Stimulated activated naive CD8-positive, alpha-beta T cell treated with anti-CD3 and anti-CD28 coated beads, Interleukin-15, Interleukin-2, amounts not matched to agents 100 ng/mL and 50 ng/mL, for 24 hours (primary cell): ENCODE measurements at regions not wholly inside any gene's neighbourhood (a gene's known extent, or its start where the extent isn't known, plus 50 kb on each side); places are given as distances from the start of the nearest gene placed in this dataset.

ENCODE experiments used
- H3K27ac Mint-ChIP-seq: one replicate; pipeline ENCODE4 v1.8.0; 2021; ENCODE audit warnings: mild to moderate bottlenecking, mixed read lengths
- H3K27me3 Mint-ChIP-seq: one replicate; pipeline ENCODE4 v1.8.0; 2021; ENCODE audit warnings: mixed read lengths
- H3K36me3 Mint-ChIP-seq: one replicate; pipeline ENCODE4 v1.8.0; 2021; ENCODE audit warnings: low read depth, mixed read lengths
- H3K4me1 Mint-ChIP-seq: one replicate; pipeline ENCODE4 v1.8.0; 2021; ENCODE audit warnings: low read depth, mixed read lengths
- H3K4me3 Mint-ChIP-seq: one replicate; pipeline ENCODE4 v1.8.0; 2021; ENCODE audit warnings: mild to moderate bottlenecking, mixed read lengths
- H3K9me3 Mint-ChIP-seq: one replicate; pipeline ENCODE4 v1.8.0; 2021; ENCODE audit warnings: mixed read lengths

DNA sequence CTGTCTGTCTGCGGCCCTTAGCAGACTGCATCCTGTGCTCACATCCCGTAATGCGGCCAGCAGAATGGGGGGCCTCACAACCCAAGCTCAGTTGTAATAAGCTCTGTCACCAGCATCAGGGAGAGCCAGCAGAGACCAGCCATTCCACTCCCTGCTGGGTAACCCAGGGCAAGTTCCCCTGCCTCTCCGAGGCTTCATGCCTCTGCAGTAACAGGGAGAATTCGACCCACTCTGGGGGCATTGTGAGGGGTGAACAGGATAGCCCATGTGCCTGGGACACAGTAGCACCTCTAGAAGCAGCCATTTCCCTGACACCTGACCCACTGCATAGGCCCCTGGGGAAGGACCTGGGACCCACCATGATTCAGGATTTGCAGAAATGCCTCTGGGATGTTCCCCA is 461.2 kb downstream of the MATN1 start:
- H3K4me3 Mint-ChIP-seq: no peak overlapping the region
- H3K27me3 Mint-ChIP-seq: peaks cover 15% of the 10 kb centered on the region
- H3K36me3 Mint-ChIP-seq: no peaks in the 10 kb centered on the region
- H3K27ac Mint-ChIP-seq: no peak overlapping the region
- H3K9me3 Mint-ChIP-seq: peaks cover 4% of the 10 kb centered on the region
- no peaks in the 10 kb centered on the region for H3K4me1 Mint-ChIP-seq

DNA sequence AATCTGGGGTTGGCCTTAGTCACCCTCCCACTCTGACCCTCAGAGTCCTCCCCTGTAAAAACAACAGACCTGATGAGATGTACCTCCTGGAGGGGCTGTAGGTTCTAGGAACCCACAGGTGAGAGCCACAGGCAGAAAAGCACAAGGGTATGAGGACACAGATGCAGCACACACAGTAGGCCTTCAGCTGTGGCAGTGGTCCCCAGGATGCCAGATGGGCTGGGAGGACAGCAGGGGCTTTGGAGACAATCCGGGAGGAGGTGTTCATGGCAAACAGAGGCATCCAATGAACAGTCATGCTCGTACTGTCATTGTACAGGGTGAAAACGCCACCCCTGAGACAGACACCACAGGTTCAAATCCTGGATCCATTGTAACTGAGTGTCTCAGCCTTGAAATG is 463.1 kb downstream of the MATN1 start:
- H3K27me3 Mint-ChIP-seq: peaks cover 15% of the 10 kb centered on the region
- H3K36me3 Mint-ChIP-seq: no peaks in the 10 kb centered on the region
- H3K27ac Mint-ChIP-seq: no peak overlapping the region
- peaks cover 4% of the 10 kb centered on the region for H3K9me3 Mint-ChIP-seq
- H3K4me3 Mint-ChIP-seq: no peak overlapping the region
- no peaks in the 10 kb centered on the region for H3K4me1 Mint-ChIP-seq

DNA sequence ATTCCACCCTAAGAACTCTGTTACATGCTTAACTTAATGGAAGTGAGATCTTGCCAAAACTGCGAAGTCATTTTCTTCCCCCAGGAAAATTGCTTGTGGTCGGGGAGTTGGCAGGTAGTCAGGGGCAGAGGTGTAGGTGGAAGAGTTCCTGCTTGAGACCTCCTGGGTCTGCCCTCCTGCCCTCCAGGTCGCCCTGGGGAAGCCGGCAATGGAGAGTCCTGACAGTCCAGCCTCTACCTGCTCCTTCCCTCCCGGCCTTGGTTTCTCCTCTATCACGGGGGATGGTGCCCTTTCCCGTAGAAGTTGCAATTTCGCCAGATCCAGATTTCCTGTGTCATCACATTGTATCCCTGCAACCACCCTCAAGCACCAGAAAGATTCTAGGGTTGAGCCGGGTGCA is 463.8 kb downstream of the MATN1 start:
- H3K27ac Mint-ChIP-seq: no peak overlapping the region
- H3K27me3 Mint-ChIP-seq: peaks cover 19% of the 10 kb centered on the region
- peaks cover 4% of the 10 kb centered on the region for H3K9me3 Mint-ChIP-seq
- no peak overlapping the region for H3K4me3 Mint-ChIP-seq
- no peaks in the 10 kb centered on the region for H3K36me3 Mint-ChIP-seq
- no peaks in the 10 kb centered on the region for H3K4me1 Mint-ChIP-seq

DNA sequence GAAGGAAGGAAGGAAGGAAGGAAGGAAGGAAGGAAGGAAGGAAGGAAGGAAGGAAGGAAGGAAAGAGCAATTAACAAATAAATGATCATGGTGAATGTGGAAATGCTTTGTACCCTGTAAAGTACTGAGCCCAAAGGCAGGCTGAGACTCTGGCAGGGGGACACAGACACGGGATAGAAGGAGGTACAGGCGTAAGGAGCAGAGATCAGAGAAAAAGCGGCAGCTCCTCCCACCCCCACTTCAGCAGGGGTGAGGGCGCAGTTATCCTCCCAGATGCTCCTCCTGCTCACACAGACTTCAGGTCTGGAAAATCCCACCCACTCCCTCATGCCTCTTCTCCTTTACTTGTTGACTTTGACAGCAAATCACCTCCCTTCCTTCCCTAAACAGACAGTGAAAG is 464.5 kb downstream of the MATN1 start:
- H3K4me1 Mint-ChIP-seq: no peaks in the 10 kb centered on the region
- H3K27me3 Mint-ChIP-seq: peaks cover 22% of the 10 kb centered on the region
- H3K4me3 Mint-ChIP-seq: no peak overlapping the region
- no peak overlapping the region for H3K27ac Mint-ChIP-seq
- H3K9me3 Mint-ChIP-seq: peaks cover 4% of the 10 kb centered on the region
- no peaks in the 10 kb centered on the region for H3K36me3 Mint-ChIP-seq

DNA sequence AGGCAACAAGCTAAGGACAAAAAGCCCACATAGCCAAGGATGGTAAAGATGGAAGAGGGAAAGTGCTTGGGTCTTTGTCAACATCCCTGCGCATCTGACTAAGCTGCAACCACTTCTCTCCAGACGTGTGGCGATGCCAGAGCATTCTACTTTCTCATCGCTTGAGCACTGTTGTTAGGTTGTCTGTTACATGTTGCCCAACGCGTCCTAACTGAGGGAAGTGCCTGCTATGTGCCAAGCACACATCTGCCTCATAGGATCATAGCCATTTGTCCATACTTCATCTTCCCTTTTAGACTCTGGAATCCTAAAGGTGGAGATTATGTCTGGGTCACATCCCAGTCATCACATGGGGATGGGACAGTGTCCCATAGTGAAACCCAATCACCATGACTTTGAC is 464.9 kb downstream of the MATN1 start:
- H3K4me3 Mint-ChIP-seq: no peak overlapping the region
- peaks cover 4% of the 10 kb centered on the region for H3K9me3 Mint-ChIP-seq
- peaks cover 22% of the 10 kb centered on the region for H3K27me3 Mint-ChIP-seq
- H3K27ac Mint-ChIP-seq: no peak overlapping the region
- no peaks in the 10 kb centered on the region for H3K36me3 Mint-ChIP-seq
- H3K4me1 Mint-ChIP-seq: no peaks in the 10 kb centered on the region

DNA sequence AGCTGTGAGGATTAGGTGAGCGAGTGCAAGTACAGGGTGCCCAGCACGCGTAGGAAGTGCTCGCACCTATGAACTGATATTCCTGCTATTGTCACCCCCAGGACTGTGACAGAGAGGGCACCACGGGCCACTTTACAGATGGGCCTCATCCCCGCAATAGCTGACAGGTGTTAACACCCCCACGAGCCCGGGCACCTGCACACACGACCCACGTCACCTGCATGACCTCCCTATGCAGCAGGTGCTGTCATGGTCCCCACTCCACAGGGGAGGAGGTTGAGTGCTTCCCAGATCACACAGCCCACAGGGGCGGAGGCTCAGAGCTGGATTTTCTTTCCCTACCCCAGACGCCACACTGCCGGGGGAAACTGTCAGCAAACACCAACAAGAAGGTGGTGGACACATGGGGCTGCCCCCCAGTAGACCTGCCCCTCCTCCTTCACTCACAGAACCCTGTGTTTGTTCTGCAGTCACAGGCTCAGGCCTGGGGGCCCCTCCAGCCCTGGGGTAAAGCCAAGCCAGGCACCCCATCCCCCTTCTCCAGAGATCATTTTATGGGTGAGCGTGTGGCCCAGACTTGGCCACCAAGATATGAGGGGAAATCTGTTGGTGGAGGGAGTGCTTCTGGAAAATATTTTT is 465.5 kb downstream of the MATN1 start:
- H3K36me3 Mint-ChIP-seq: no peaks in the 10 kb centered on the region

DNA sequence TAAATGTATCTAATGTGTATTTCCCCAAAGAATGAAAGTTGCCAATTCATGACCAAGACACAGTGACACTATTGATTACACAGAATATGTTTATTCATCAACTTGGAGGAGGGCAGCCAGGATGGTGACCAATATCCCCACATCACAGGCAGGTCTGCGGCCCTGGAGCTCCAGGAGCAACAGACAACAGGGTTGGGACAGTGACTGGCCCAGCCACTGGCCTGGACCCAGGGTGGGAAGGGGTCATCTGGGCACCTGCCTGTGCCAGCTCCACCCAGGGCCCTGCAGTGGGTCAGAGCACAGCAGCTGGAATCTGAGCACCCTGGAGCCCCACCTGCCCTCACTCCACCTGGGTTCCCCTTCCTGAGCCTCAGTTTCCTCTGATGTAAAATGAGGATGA is 466.1 kb downstream of the MATN1 start:
- Mint-ChIP-seq H3K36me3 (no peaks in the 10 kb centered on the region), H3K4me3 (no peak overlapping the region), H3K9me3 (peaks cover 4% of the 10 kb centered on the region)

More for the DNA sequence above, 465.5 kb downstream of the MATN1 start:
- H3K4me1 Mint-ChIP-seq: no peaks in the 10 kb centered on the region
- no peak overlapping the region for H3K27ac Mint-ChIP-seq
- H3K9me3 Mint-ChIP-seq: peaks cover 4% of the 10 kb centered on the region
- H3K4me3 Mint-ChIP-seq: no peak overlapping the region
- peaks cover 22% of the 10 kb centered on the region for H3K27me3 Mint-ChIP-seq

DNA sequence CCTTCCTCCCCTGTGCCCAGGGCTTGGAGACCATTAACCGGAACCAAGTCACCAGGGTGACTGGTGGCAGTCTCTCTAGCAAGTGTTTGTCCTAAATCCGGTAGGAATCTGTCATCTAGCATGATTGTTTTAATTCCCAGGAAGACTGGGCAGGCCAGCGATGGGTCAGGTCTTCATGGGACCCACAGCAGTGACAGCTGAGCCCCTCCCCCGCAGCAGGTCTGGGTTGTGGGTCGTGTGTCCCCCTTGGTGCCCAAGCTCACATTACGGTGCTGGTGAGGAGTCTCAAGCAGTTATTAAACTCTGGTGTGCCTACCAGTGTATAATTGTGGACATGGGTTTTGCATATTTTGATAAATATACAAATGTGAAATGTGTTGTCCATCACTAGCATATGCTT is 466.5 kb downstream of the MATN1 start:
- Mint-ChIP-seq H3K27me3 (peaks cover 22% of the 10 kb centered on the region), H3K9me3 (peaks cover 4% of the 10 kb centered on the region), H3K4me1 (no peaks in the 10 kb centered on the region), H3K36me3 (no peaks in the 10 kb centered on the region), H3K4me3 (no peak overlapping the region), H3K27ac (no peak overlapping the region)

More for the DNA sequence above, 466.1 kb downstream of the MATN1 start:
- Mint-ChIP-seq H3K27me3 (peaks cover 22% of the 10 kb centered on the region), H3K27ac (no peak overlapping the region), H3K4me1 (no peaks in the 10 kb centered on the region)

DNA sequence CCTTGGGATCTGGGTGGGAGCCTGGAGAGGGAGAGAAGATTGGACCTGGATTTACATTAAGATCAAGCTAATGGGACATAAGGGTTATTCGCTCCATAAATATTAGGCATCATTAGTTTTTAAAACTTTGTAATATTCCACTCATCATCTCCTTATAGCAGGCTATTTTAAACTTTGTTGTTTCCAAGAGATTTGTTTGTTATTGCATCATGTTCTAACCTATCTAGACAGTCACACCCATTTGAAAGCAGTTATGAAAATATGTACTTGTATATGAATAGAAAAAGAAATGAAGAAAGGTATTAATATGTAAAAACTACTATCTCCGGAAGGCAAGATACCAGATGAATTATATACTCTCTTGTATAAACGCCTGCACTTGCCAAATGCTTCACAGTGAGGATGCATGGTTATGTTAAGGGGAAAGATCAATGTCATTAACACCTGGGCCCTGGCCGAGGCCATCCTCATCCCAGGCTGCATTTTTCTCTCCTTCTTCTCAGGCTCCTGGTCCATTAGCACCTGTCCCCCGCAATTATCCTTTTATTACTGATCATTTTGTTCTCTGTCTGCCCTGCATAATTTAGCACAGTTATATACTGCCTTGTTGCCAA is 468.2 kb downstream of the MATN1 start:
- no peak overlapping the region for H3K27ac Mint-ChIP-seq
- peaks cover 22% of the 10 kb centered on the region for H3K27me3 Mint-ChIP-seq
- no peaks in the 10 kb centered on the region for H3K4me1 Mint-ChIP-seq
- no peaks in the 10 kb centered on the region for H3K9me3 Mint-ChIP-seq
- H3K36me3 Mint-ChIP-seq: no peaks in the 10 kb centered on the region
- H3K4me3 Mint-ChIP-seq: no peak overlapping the region

DNA sequence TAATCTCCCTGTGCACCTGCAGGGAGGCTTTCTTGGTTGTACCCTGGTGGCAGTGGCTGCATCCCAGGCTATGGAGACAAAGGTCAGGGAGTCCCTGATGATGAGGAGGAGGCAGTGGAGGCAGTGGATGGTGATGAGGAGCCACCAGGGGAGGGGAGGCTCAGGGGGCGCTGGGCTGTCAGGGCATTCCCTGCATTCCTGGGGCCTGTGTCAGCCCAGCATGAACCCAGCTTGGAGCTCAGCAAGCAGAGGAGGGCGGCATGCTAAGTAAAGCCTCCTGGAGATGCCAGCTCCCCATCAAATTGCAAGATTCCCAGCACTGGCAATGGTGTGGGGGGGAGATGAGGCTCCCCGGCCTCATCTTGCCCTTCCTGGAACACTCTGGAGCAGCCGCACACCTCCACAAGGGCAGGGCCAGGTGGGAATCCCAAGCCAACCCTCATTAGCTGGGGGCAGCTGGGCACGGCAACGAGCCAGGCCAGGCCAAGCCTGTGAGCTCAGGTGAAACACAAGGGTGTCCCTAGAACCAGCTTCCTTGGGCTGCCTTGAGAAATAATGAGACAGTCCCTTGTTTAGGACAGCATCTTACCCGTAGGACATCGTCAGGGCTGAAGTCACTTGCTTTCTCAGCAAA is 469.5 kb downstream of the MATN1 start:
- H3K27ac Mint-ChIP-seq: no peak overlapping the region
- H3K4me1 Mint-ChIP-seq: no peaks in the 10 kb centered on the region
- no peaks in the 10 kb centered on the region for H3K36me3 Mint-ChIP-seq
- H3K27me3 Mint-ChIP-seq: peaks cover 12% of the 10 kb centered on the region
- no peaks in the 10 kb centered on the region for H3K9me3 Mint-ChIP-seq
- H3K4me3 Mint-ChIP-seq: no peak overlapping the region

DNA sequence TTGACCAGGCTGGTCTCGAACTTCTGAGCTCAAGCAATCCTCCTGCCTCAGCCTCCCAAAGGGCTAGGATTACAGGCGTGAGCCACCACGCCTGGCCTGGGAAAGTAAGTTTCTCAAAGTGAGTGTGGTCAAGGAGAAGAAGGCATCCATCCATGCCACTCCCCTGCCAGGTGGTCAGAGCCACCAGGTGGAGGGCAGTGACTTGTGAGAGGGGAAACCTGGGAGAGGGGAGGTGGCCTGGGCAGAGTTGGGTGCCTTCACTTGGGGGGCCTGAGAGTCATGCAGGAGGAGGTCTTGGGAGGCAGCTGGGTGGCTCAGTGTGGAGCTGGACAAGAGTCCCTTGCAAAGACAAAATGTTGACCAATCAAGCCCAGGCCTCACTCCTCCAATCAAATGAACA is 470.0 kb downstream of the MATN1 start:
- H3K36me3 Mint-ChIP-seq: no peaks in the 10 kb centered on the region
- no peak overlapping the region for H3K4me3 Mint-ChIP-seq
- H3K27ac Mint-ChIP-seq: no peak overlapping the region

DNA sequence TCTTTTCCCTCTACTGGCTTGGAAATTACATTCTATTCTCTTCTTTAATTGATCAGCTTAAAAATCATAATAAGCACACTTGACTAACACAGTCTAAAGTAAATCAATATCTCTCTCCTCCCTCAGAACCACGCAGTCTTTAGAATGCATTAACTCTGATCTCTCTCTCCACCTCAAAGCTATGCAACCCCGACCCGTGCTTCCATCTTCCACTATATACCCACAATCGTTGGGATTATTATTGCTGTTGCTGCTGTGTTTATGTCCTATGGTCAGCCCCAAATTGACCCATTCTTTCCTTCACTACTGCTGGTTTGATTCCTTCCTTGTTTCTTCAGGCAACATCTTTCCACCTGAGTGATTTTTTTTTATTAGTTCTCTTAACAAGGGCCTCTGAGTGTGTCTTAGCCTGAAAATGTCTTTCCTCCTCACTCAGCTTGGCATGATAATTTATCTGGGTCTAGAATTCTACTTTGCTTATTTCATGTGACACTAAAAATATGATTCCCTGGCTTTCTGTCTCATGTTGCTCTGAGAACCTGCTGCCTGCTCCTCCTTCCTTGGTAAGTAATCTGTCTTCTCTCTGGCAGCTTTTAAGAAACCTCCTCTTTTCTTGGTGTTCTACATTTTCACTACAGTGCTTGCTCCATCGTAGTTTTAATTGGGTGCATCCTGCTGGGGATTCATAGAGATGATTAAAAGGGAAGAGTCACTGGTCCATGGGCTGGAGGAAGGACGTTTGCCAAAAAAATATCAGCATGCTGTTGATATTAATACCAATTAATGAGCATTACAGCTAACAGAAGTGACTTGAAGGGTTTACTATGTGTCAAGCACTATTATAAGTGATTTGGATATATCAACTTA is 472.2 kb downstream of the MATN1 start:
- Mint-ChIP-seq H3K4me3 (no peak overlapping the region), H3K36me3 (no peaks in the 10 kb centered on the region), H3K27me3 (peaks cover 8% of the 10 kb centered on the region), H3K27ac (no peak overlapping the region), H3K4me1 (no peaks in the 10 kb centered on the region), H3K9me3 (no peaks in the 10 kb centered on the region)

More for the DNA sequence above, 470.0 kb downstream of the MATN1 start:
- H3K9me3 Mint-ChIP-seq: no peaks in the 10 kb centered on the region
- no peaks in the 10 kb centered on the region for H3K4me1 Mint-ChIP-seq
- H3K27me3 Mint-ChIP-seq: peaks cover 8% of the 10 kb centered on the region

DNA sequence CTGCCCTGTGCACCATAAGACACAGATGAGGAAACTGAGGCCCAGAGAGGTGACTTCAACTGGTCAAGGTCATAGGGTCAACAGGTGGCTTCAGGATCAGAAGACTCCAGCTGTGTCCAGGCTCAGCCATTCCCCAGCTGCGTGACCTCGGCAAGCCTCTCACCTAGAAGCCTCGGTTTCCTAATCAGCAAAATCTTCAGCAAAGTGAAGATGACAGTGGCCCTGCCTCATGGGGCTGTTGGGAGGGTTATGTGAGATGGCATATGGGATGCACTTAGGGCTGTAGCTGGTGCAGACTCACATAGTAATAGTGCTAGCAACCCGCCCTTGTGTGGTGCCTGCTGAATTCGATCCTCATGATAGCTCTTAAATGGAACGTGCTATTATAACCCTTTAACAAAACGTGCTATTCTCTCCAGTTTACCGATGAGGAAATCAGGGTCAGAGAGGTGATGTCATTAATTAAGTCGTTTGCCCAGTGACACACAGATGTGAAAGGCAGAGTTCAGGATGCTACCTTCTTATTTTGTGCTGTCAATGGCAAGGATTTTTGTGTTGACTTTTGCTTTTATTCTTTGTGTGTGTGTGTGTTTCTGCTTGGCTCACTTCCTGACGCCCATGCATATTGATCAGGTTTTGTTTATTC is 472.9 kb downstream of the MATN1 start:
- no peaks in the 10 kb centered on the region for H3K4me1 Mint-ChIP-seq
- H3K36me3 Mint-ChIP-seq: no peaks in the 10 kb centered on the region
- no peak overlapping the region for H3K27ac Mint-ChIP-seq
- H3K4me3 Mint-ChIP-seq: no peak overlapping the region
- no peaks in the 10 kb centered on the region for H3K9me3 Mint-ChIP-seq
- peaks cover 8% of the 10 kb centered on the region for H3K27me3 Mint-ChIP-seq

DNA sequence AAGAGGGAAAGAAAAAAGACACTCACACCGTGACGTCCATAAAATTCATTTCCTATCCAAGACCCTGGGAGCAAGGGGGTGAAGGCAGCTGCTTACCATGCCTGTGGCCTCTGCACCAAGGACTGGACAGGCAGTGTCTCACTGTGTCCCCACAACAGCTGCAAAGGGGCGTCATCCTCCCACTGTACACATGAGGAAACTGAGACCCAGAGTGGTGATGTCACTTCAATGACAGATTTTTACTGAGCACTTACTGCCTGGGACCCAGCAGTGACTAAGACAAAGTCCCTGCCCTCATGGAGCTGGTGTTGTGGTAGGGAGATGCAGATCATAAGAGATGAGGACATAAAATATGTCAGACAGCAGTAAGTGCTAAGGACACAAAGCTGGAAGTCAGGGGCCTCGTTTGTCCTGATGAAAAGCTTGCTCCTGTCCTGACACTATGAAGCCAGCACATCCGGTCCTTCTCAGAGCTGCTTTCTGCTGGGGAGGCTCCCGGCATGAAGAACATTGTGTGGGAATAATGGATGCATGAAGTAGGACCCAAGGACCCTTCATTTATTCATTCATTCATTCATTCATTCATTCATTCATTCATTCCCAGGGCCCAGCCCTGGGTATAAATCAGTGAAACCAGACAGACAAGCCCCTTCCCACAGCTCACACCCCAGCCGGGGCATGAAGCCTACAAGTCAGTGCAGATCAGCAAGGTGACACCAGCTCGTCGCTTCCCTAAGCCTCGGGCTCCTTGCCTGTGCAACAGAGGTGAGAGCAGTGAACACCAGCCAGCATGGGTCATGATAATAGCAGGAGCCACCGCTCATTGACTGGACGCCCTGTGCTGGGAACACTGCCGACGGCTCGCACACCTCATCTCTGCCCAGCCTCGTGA is 473.7 kb downstream of the MATN1 start:
- no peaks in the 10 kb centered on the region for H3K4me1 Mint-ChIP-seq
- no peak overlapping the region for H3K27ac Mint-ChIP-seq
- no peaks in the 10 kb centered on the region for H3K36me3 Mint-ChIP-seq
- H3K4me3 Mint-ChIP-seq: no peak overlapping the region
- no peaks in the 10 kb centered on the region for H3K9me3 Mint-ChIP-seq
- H3K27me3 Mint-ChIP-seq: peaks cover 5% of the 10 kb centered on the region
